ENCODE measurements at regions not wholly inside any gene's neighbourhood (a gene's known extent, or its start where the extent isn't known, plus 50 kb on each side); places are given as distances from the start of the nearest gene placed in this dataset.
"Not testable (repeated sequence)": the region's sequence is repeated elsewhere in the genome, so short reads cannot be mapped to it uniquely, and the experiment has no call there.

DNA sequence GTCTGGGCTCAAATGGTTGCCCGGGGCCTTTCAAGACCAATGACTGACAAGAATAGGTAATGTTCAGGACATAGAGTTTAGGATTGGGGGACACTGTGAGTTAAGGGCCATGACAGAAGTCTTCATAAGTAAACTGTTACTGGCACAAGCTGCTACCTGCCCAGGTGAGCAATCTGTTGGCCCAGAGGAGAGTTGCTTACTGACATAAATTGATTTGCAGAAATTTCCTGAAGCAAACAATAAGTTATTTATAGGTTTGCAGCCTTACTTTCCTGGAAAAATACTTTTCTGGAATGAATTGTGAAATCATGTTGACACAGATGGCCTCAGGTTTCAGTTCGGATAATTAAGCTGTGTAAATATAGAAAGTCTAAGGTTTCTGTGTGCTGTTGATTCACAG, 202.8 kb upstream of the C1QTNF3 start:
- not testable (repeated sequence) for H3K4me3 ChIP-seq (ENCODE audit: low read depth, low read length)

DNA sequence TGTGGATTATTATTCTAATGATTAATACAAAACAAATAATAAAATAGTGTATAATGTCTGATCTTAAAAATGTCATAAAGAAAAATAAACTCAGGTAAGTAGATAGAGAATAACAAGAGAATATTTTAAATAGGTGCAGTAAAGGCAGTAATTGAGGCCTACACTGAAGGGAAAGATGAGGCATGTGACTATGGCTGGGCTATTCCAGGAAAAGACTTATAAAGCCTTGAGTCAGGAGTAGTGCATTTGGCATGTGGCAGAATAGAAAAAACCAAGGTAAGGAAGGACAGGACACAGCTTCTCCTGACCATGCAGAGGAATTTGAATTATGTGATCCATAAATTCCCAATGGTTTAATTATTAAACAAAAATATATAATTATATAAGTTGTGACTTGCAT, 215.6 kb upstream of the C1QTNF3 start:
- H3K4me3 ChIP-seq (ENCODE audit: low read depth, low read length) = not testable (repeated sequence)

DNA sequence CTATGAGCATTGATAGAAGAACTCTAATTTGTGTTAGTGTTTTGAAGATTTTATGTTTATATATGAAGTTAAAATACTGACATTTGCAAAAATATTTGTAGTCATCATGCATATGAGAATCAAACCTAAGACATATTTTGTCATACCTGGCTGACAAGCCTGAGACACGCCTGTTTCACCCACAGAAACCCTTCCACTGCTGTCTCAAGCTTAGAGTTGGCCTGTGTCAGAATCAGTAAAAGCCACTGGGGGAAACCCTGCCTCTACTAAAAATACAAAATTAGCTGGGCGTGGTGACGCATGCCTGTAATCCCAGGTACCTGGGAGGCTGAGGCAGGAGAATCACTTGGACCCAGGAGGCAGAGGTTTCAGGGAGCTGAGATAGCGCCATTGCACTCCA, 218.0 kb upstream of the C1QTNF3 start:
- not testable (repeated sequence) for H3K4me3 ChIP-seq (ENCODE audit: low read depth, low read length)

DNA sequence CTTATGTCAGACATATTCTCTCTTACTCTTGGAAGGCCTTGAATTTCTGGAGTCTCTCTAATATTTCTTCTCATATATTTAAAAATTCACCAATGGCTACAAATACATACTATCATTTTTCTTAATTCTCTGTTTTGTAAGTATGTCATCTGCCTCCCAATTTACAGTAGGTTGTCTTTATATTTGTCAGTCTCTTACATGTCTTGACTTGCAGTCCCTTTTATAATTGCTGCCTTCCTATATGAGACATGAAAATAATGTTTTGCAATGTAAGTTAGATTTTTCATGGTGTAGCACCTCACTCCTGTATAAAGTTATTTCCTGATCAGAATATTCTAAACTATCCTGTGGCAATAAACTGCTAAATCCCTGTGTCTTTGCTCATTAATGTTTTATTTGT, 223.1 kb upstream of the C1QTNF3 start:
- H3K4me3 ChIP-seq (ENCODE audit: low read depth, low read length) = not testable (repeated sequence)

DNA sequence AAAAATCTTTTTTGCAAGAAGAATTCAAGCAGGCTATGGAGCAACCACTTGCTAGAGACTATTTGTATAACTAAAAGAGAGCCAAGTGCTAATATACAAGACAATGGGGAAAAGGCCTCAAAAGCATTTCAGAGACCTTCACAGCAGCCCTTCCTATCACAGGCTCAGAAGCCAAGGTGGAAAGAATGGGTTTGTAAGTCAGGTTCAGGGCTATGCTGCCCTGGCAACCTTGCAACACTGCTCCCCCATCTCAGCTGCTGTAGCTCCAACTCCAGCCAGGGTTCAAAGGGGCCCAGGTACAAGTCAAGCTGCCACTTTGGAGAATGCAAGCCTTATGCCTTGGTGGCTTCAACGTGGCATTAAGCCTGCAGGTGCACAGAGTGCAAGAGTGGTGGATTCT, 253.7 kb upstream of the C1QTNF3 start:
- H3K4me3 ChIP-seq (ENCODE audit: low read depth, low read length) = not testable (repeated sequence)

DNA sequence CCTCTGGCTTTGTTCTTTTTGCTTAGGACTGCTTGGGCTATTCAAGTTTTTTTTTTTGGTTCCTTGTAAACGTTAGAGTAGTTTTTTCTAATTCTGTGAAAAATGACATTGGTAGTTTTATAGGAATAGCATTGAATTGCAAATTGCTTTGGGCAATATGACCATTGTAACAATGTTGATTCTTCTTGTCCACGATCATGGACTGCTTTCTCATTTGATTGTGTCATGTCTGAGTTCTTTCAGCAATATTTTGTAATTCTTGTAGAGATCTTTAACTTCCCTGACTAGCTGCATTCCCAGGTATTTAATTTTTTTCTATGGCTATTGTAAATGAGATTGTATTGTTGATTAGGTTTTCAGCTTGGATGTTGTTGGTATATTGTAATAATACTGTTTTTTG, 286.2 kb upstream of the C1QTNF3 start:
- H3K4me3 ChIP-seq (ENCODE audit: low read depth, low read length) = not testable (repeated sequence)

DNA sequence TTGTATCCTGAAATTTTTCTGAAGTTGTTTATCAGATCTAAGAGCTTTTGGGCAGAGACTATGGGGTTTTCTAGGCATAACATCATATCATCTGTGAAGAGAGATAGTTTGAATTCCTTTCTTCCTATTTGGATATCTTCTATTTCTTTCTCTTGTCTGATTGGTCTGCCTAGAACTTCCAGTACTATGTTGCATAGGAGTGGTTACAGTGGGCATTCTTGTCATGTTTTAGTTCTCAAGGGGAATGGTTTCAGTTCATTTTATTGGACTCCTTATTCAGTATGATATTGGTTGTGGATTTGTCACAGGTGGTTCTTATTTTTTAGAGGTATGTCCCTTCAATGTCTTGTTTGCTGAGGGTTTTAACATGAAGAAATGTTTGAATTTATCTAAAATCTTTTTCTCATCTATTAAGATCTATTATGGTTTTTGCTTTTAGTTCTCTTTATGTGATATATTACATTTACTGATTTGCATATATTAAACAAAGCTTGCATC, 286.6 kb upstream of the C1QTNF3 start:
- H3K4me3 ChIP-seq (ENCODE audit: low read depth, low read length) = not testable (repeated sequence)

DNA sequence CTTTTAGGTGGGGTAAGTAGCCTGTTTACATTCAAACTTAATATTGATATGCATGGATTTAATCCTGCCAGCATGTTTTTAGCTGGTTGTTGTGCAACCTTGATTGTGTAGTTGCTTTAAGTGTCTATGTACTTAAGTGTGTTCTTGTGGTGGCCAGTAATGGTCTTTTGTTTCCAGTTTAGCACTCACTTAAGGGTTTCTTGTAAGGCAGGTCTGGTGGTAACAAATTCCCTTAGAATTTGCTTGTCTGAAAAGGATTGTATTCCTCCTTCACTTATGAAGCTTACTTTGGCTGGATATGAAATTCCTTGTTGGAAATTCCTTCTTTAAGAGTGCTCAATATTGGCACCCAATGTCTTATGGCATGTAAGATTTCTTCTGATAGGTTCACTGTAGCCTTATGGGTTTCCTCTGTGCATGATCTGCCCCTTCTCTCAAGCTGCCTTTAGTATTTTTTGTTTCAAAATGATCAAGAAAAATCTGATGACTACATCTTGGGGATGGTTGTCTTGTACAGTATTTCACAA, 289.0 kb upstream of the C1QTNF3 start:
- H3K4me3 ChIP-seq (ENCODE audit: low read depth, low read length) = not testable (repeated sequence)

DNA sequence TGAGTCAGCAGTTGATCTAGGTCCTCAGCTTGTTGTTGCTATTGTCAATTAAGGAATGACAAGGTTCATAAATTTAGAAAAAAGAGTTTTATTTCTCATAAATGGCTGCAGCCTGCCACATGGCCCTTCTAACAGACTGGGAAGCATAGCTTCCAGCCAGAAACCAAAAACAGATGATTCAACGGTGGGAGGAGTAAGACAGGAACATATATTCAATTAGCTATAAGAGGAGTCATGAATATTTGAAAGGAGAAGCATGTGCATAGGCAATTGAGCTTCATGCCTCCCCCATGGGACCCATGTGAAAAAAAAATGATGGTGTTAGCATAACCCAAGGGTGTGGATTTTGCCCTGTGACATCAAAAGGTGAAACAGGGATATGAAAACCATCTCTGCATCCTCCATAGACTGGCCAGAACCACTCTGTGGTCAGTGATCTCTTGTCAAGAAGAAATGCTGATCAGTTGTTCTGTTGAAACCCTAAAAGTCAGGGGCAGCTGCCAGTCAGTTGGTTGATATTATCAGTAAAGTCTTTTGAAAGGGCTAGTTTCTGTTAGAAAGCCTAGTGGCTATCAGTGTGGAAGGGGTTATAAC, 296.5 kb upstream of the C1QTNF3 start:
- H3K4me3 ChIP-seq (ENCODE audit: low read depth, low read length) = not testable (repeated sequence)

DNA sequence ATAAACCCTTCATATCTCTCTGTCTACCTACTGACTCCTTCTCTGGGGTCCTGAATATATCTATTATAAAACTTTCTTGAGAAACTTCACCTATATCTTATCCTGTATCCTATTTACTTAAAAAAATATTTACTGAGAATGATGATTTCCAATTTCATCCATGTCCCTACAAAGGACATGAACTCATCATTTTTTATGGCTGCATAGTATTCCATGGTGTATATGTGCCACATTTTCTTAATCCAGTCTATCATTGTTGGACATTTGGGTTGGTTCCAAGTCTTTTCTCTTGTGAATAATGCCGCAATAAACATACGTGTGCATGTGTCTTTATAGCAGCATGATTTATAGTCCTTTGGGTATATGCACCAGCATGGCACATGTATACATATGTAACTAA, 301.7 kb upstream of the RAI14 start:
- not testable (repeated sequence) for H3K4me3 ChIP-seq (ENCODE audit: low read depth, low read length)

DNA sequence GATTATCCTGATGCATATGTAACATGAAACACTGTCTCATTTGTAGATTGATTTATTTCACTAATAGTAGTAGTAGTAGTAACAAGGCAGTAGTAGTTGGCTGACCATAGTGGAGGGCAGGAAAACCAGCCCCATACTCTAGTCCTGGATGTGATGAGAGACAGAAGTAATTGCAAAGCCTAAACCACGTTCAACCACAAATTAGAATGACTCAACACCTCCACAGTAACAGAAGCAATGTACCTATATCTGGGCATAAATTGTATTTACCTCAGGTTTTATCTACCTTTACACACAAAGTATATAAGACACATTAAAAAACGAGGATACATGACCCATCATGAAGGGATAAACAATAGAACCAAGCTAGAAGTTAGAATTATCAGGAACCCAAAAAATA, 284.7 kb upstream of the RAI14 start:
- not testable (repeated sequence) for H3K4me3 ChIP-seq (ENCODE audit: low read depth, low read length)

DNA sequence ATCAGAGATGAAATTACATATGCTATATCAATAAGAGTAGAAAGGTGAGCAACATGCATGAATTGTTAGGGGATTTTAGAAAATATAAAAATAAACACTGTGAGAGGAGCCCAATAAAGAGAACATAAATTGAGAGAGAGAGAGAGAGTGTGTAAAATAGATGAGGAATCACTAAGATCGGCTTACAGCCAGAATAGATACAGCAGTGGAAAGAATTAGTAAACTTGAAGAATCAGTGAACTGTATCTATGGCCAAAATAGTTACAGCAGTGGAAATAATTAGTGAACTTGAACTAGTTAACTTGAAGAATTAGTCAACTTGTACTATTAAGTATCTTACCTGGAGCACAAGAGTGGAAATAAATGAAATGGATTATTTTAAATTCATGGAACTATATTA, 284.3 kb upstream of the RAI14 start:
- H3K4me3 ChIP-seq (ENCODE audit: low read depth, low read length) = not testable (repeated sequence)

DNA sequence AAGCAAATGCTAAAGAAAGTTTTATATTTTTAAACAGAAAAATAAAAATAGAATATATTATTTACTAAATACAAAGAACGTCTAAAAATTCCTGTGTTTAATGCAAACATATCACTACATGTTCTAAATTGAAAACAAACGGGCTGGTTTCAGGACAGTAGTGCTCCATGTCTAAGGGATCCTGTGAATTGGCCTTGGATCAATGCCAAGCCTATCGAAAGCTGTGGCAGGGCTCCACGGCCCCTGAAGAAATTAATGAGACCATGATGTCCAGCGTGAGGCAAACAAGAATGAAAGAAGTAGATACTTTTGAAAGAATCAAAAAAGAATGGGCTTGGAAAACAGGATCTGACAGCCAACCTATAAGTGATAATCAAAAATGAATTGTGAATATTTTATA, 283.4 kb upstream of the RAI14 start:
- H3K4me3 ChIP-seq (ENCODE audit: low read depth, low read length) = not testable (repeated sequence)

DNA sequence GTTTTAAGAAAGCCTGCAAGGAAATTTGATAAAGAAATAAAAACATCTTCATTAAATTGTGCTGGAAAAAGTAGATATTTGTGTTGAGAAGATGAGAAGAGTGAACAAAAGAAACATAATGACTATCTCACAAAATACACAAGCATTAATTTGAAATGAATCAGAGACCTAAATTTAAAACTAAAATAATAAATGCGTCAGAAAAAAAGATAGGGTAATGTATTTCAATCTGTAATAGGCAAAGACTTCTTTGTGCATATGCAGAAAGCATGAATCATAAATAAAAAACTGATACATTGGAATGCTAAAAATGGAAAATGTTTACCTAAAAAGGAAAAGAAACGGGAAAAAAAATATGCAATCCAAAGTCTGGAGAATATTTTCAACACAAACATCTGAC, 278.5 kb upstream of the RAI14 start:
- H3K4me3 ChIP-seq (ENCODE audit: low read depth, low read length) = not testable (repeated sequence)

DNA sequence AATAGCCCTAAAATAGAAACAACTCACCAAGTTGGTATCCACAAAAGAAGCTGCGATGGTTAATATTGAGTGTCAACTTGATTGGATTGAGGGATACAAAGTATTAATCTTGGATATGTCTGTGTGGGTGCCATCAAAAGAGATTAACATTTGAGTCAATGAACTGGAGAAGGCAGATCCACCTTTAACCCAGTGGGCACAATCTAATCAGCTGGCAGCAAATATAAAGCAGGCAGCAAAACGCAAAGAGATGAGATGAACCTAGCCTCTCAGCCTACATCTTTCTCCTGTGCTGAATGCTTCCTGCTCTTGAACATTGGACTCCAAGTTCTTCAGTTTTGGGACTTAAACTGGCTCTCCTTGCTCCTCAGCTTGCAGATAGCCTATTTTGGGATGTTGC, 277.6 kb upstream of the RAI14 start:
- H3K4me3 ChIP-seq (ENCODE audit: low read depth, low read length) = not testable (repeated sequence)

DNA sequence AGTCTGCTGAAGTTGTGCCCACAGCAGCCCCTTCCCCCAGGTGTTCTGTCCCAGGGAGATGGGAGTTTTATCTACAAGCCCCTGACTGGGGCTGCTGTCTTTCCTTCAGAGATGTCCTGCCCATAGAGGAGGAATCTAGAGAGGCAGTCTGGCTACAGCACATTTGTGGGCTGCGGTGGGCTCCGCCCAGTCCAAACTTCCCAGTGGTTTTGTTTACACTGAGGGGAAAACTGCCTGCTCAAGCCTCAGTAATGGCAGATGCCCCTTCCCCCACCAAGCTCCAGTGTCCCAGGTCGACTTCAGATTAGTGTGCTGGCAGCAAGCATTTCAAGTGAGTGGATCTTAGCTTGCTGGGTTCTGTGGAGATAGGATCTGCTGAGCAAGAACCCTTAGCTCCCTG, 267.4 kb upstream of the RAI14 start:
- H3K4me3 ChIP-seq (ENCODE audit: low read depth, low read length) = not testable (repeated sequence)

DNA sequence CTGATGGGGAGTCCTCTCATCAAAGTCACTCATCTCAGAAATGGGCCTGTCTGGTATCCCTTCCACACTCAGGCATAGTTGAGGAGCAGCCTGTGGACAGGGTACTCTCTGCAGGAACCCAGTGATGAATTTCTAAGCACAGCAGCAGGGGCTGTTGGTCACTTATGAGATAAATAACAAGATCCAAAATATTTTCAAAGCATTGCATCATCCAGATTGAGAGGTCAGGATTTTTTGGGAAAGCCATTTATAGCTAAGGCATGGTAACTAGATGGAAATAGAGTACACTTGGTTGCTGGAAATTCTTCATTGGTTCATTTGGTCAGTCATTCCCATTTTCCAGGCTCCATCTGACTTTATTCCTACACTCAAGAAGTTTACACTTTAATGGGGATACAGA, 246.8 kb upstream of the RAI14 start:
- H3K4me3 ChIP-seq (ENCODE audit: low read depth, low read length) = no peak overlapping the region
- TF ChIP-seq, protein P1, sequence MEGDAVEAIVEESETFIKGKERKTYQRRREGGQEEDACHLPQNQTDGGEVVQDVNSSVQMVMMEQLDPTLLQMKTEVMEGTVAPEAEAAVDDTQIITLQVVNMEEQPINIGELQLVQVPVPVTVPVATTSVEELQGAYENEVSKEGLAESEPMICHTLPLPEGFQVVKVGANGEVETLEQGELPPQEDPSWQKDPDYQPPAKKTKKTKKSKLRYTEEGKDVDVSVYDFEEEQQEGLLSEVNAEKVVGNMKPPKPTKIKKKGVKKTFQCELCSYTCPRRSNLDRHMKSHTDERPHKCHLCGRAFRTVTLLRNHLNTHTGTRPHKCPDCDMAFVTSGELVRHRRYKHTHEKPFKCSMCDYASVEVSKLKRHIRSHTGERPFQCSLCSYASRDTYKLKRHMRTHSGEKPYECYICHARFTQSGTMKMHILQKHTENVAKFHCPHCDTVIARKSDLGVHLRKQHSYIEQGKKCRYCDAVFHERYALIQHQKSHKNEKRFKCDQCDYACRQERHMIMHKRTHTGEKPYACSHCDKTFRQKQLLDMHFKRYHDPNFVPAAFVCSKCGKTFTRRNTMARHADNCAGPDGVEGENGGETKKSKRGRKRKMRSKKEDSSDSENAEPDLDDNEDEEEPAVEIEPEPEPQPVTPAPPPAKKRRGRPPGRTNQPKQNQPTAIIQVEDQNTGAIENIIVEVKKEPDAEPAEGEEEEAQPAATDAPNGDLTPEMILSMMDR (IDR thresholded peaks at IDR 0.05; ENCODE audit: borderline replicate concordance, insufficient read depth, low read depth, low read length) = no peak

Data from GM12875 (cell line).